ENCODE measurements at regions not wholly inside any gene's neighbourhood (a gene's known extent, or its start where the extent isn't known, plus 50 kb on each side); places are given as distances from the start of the nearest gene placed in this dataset.

GRCh38 chr4:33626221-33626620 lies 2618.1 kb downstream of the ARAP2 start:
- DNase-seq (ENCODE audit: low read depth), result no peak
- TF ChIP-seq CTCF (IDR thresholded peaks at IDR 0.05; ENCODE audit: control insufficient read depth, extremely low read depth, insufficient read depth), result no peak
- H3K4me3 ChIP-seq (ENCODE audit: low read depth, low read length), result no peak overlapping the region

- DNase-seq (ENCODE audit: low read depth), result no peak
- no peak overlapping the region for H3K4me3 ChIP-seq (ENCODE audit: low read depth, low read length)
- no peak for TF ChIP-seq CTCF (IDR thresholded peaks at IDR 0.05; ENCODE audit: control insufficient read depth, extremely low read depth, insufficient read depth)
Measured at GRCh38 chr4:33628296-33628695, 2616.0 kb downstream of the ARAP2 start.

GRCh38 chr4:33649015-33649414 lies 2595.3 kb downstream of the ARAP2 start:
- H3K4me3 ChIP-seq (ENCODE audit: low read depth, low read length), result no peak overlapping the region
- TF ChIP-seq CTCF (IDR thresholded peaks at IDR 0.05; ENCODE audit: control insufficient read depth, extremely low read depth, insufficient read depth), result peak; percentile 38; the same call in 1 of the 2 replicates
- no peak for DNase-seq (ENCODE audit: low read depth)

- no peak for TF ChIP-seq CTCF (IDR thresholded peaks at IDR 0.05; ENCODE audit: control insufficient read depth, extremely low read depth, insufficient read depth)
- no peak overlapping the region for H3K4me3 ChIP-seq (ENCODE audit: low read depth, low read length)
- no peak for DNase-seq (ENCODE audit: low read depth)
Measured at GRCh38 chr4:33649471-33649870, 2594.8 kb downstream of the ARAP2 start.

GRCh38 chr4:33650036-33650435 lies 2594.3 kb downstream of the ARAP2 start:
- TF ChIP-seq CTCF (IDR thresholded peaks at IDR 0.05; ENCODE audit: control insufficient read depth, extremely low read depth, insufficient read depth), result no peak
- H3K4me3 ChIP-seq (ENCODE audit: low read depth, low read length), result no peak overlapping the region
- no peak for DNase-seq (ENCODE audit: low read depth)

GRCh38 chr4:33658971-33659370 lies 2585.3 kb downstream of the ARAP2 start:
- DNase-seq (ENCODE audit: low read depth), result no peak
- no peak overlapping the region for H3K4me3 ChIP-seq (ENCODE audit: low read depth, low read length)
- no peak for TF ChIP-seq CTCF (IDR thresholded peaks at IDR 0.05; ENCODE audit: control insufficient read depth, extremely low read depth, insufficient read depth)

- TF ChIP-seq CTCF (IDR thresholded peaks at IDR 0.05; ENCODE audit: control insufficient read depth, extremely low read depth, insufficient read depth), result no peak
- DNase-seq (ENCODE audit: low read depth), result no peak
- H3K4me3 ChIP-seq (ENCODE audit: low read depth, low read length), result no peak overlapping the region
Measured at GRCh38 chr4:33661636-33662035, 2582.7 kb downstream of the ARAP2 start.

Measured in LNCaP clone FGC (cell line).